GM10266 (cell line): ENCODE measurements at regions not wholly inside any gene's neighbourhood (a gene's known extent, or its start where the extent isn't known, plus 50 kb on each side); places are given as distances from the start of the nearest gene placed in this dataset.

Source experiments
- DNase-seq: peaks from one replicate; pipeline ENCODE4 v3.0.0; 2012; ENCODE audit errors: extremely low spot score
- CTCF ChIP-seq: IDR thresholded peaks from 2 replicates; pipeline ENCODE4 v1.5.1; 2012; ENCODE audit warnings: mild to moderate bottlenecking, low read depth; ENCODE audit not compliant: control insufficient read depth, insufficient read depth; ENCODE audit errors: missing control alignments

GRCh38 chr14:38705220-38705619, 397.8 kb downstream of the SEC23A start:
- no peak for TF ChIP-seq CTCF
- no peak for DNase-seq

GRCh38 chr14:38704220-38704619, 398.8 kb downstream of the SEC23A start:
- no peak for TF ChIP-seq CTCF
- no peak for DNase-seq

GRCh38 chr14:38696925-38697324, 406.1 kb downstream of the SEC23A start:
- DNase-seq = no peak
- TF ChIP-seq CTCF = no peak

GRCh38 chr14:38693423-38693822, 409.6 kb downstream of the SEC23A start:
- no peak for TF ChIP-seq CTCF
- DNase-seq = no peak

- no peak for DNase-seq
- TF ChIP-seq CTCF = no peak
Measured at GRCh38 chr14:38669027-38669426, 413.1 kb upstream of the CLEC14A start.

- no peak for DNase-seq
- no peak for TF ChIP-seq CTCF
Measured at GRCh38 chr14:38663382-38663781, 407.5 kb upstream of the CLEC14A start.

GRCh38 chr14:38662781-38663180, 406.9 kb upstream of the CLEC14A start:
- no peak for TF ChIP-seq CTCF
- no peak for DNase-seq
